SK-N-SH (cell line): ENCODE measurements at regions not wholly inside any gene's neighbourhood (a gene's known extent, or its start where the extent isn't known, plus 50 kb on each side); places are given as distances from the start of the nearest gene placed in this dataset.

Source experiments
- CTCF ChIA-PET: fragments of 300-600, 350-600 bp; formaldehyde crosslinking; extraction: SDS; loops from one replicate; lab custom pipeline; 2021; lab: Yijun Ruan, JAX
- POLR2A ChIA-PET: fragments of 350-600 bp; sonication (Branson Sonifier 250); formaldehyde crosslinking; extraction: SDS; loops from one replicate; lab custom pipeline; 2020; ENCODE audit warnings: antibody characterized with exemption, inconsistent platforms; lab: Yijun Ruan, JAX
- DNase-seq: peaks from one replicate; pipeline ENCODE4 v3.0.0; 2012
- H2AFZ ChIP-seq: fragments of 200-600 bp; sonication (generic); 2 replicates; pipeline ENCODE4 v1.8.1; 2016; ENCODE audit warnings: antibody characterized with exemption, mild to moderate bottlenecking, low read depth
- H3F3A ChIP-seq: fragments of 200-600 bp; sonication (generic); replicated peaks from 2 replicates; pipeline ENCODE3; 2016; ENCODE audit warnings: antibody characterized with exemption, mild to moderate bottlenecking; ENCODE audit not compliant: insufficient read depth
- H3K27ac ChIP-seq, 2 experiments: fragments of 200-500 bp in 1 of 2; fragments of 200-600 bp in 1 of 2; sonication (Bioruptor generic) in 1 of 2; sonication (generic), shearing (Covaris generic) in 1 of 2; 2 replicates each; pipeline versions ENCODE4 v1.5.1 to v1.6.1; 2014 to 2016; ENCODE audit warnings: low read depth in 2 of 2, inconsistent platforms in 1 of 2, low read length in 1 of 2, mild to moderate bottlenecking in 1 of 2, mixed read lengths in 1 of 2
- H3K27me3 ChIP-seq: fragments of 200-600 bp; sonication (generic), shearing (Covaris generic); 2 replicates; pipeline ENCODE4 v1.6.1; 2016; ENCODE audit warnings: mixed run types; ENCODE audit not compliant: insufficient read depth
- H3K36me3 ChIP-seq, 2 experiments: fragments of 200-500 bp in 1 of 2; fragments of 200-600 bp in 1 of 2; sonication (Bioruptor generic) in 1 of 2; sonication (generic) in 1 of 2; replicated peaks in 1 of 2; 2 replicates each; pipeline versions ENCODE3 to v1.5.1; 2014 to 2016; ENCODE audit warnings: low read length in 1 of 2, mild to moderate bottlenecking in 1 of 2; ENCODE audit not compliant: insufficient read depth in 2 of 2, control insufficient read depth in 1 of 2
- H3K4me1 ChIP-seq, 2 experiments: fragments of 200-500 bp in 1 of 2; fragments of 200-600 bp in 1 of 2; sonication (Bioruptor generic) in 1 of 2; sonication (generic), shearing (Covaris generic) in 1 of 2; 2 replicates each; pipeline versions ENCODE4 v1.5.1 to v1.6.1; 2014 to 2016; ENCODE audit warnings: low read depth in 1 of 2, low read length in 1 of 2, mixed run types in 1 of 2; ENCODE audit not compliant: insufficient read depth in 2 of 2, control insufficient read depth in 1 of 2
- H3K4me2 ChIP-seq: fragments of 200-600 bp; sonication (generic), shearing (Covaris generic); 2 replicates; pipeline ENCODE4 v1.6.1; 2017; ENCODE audit warnings: mixed run types
- H3K4me3 ChIP-seq, 2 experiments: fragments of 200-500 bp in 1 of 2; fragments of 200-600 bp in 1 of 2; sonication (Bioruptor generic) in 1 of 2; sonication (generic), shearing (Covaris generic) in 1 of 2; 2 replicates each; pipeline versions ENCODE4 v1.5.1 to v1.8.1; 2014 to 2016; ENCODE audit warnings: low read depth in 2 of 2, inconsistent platforms in 1 of 2, low read length in 1 of 2, mild to moderate bottlenecking in 1 of 2, mixed read lengths in 1 of 2, moderate library complexity in 1 of 2
- H3K79me2 ChIP-seq: fragments of 200-600 bp; sonication (generic); 2 replicates; pipeline ENCODE4 v1.8.1; 2017; ENCODE audit warnings: mild to moderate bottlenecking; ENCODE audit not compliant: insufficient read depth
- H3K9ac ChIP-seq: fragments of 200-600 bp; sonication (generic); 2 replicates; pipeline ENCODE4 v1.6.1; 2017; ENCODE audit warnings: mixed run types
- H3K9me2 ChIP-seq: fragments of 200-600 bp; sonication (generic); 2 replicates; pipeline ENCODE4 v1.6.1; 2017; ENCODE audit warnings: mixed run types
- H3K9me3 ChIP-seq: fragments of 200-600 bp; sonication (generic); 2 replicates; pipeline ENCODE4 v1.6.1; 2017; ENCODE audit warnings: mixed run types, mild to moderate bottlenecking, moderate library complexity
- H4K20me1 ChIP-seq: fragments of 200-600 bp; sonication (generic); 2 replicates; pipeline ENCODE4 v1.6.1; 2017; ENCODE audit warnings: mild to moderate bottlenecking, mixed run types; ENCODE audit not compliant: insufficient read depth
- ELF1 ChIP-seq: IDR thresholded peaks from 2 replicates; pipeline ENCODE4 v1.4.0; 2012
- EP300 ChIP-seq, 2 experiments: IDR thresholded peaks; 2 replicates each; pipeline versions ENCODE4 v1.4.0 to v1.6.1; 2012; ENCODE audit warnings: borderline replicate concordance in 1 of 2, low read depth in 1 of 2, low read length in 1 of 2
- EZH2phosphoT487 ChIP-seq: fragments of 200-600 bp; sonication (generic); IDR thresholded peaks from 2 replicates; pipeline ENCODE4 v1.6.1; 2017; ENCODE audit warnings: low read depth, mixed run types, mild to moderate bottlenecking, antibody characterized with exemption, moderate library complexity, borderline replicate concordance
- FOSL2 ChIP-seq: IDR thresholded peaks from 2 replicates; pipeline ENCODE4 v1.4.0; 2012; ENCODE audit warnings: low read depth, mild to moderate bottlenecking, moderate library complexity, borderline replicate concordance
- IRF3 ChIP-seq: fragments of 150-350 bp; IDR thresholded peaks from 2 replicates; pipeline ENCODE4 v1.6.1; 2016; ENCODE audit warnings: mild to moderate bottlenecking, low read depth, low read length
- JUND ChIP-seq: IDR thresholded peaks from 2 replicates; pipeline ENCODE4 v1.4.0; 2012
- MXI1 ChIP-seq: IDR thresholded peaks from 2 replicates; pipeline ENCODE4 v1.6.1; 2012; ENCODE audit warnings: mild to moderate bottlenecking, low read depth, low read length, improper control_type of control experiment
- NFIC ChIP-seq: IDR thresholded peaks from 2 replicates; pipeline ENCODE4 v1.4.0; 2012; ENCODE audit warnings: borderline replicate concordance
- NRF1 ChIP-seq: IDR thresholded peaks from 2 replicates; pipeline ENCODE4 v1.6.1; 2012; ENCODE audit warnings: low read depth, mild to moderate bottlenecking, low read length
- PBX3 ChIP-seq: IDR thresholded peaks from 2 replicates; pipeline ENCODE4; 2012
- RXRA ChIP-seq: IDR thresholded peaks from 2 replicates; pipeline ENCODE4 v1.4.0; 2012; ENCODE audit warnings: low read depth, mild to moderate bottlenecking, borderline replicate concordance
- TAF1 ChIP-seq: IDR thresholded peaks from 2 replicates; pipeline ENCODE4 v1.6.1; 2012; ENCODE audit warnings: low read depth, mild to moderate bottlenecking, low read length, moderate library complexity, borderline replicate concordance
- TCF12 ChIP-seq: IDR thresholded peaks from 2 replicates; pipeline ENCODE4 v1.4.0; 2012
- TEAD4 ChIP-seq: IDR thresholded peaks from 2 replicates; pipeline ENCODE4 v1.4.0; 2012; ENCODE audit warnings: mild to moderate bottlenecking, borderline replicate concordance; ENCODE audit not compliant: insufficient read depth
- USF1 ChIP-seq: IDR thresholded peaks from 2 replicates; pipeline ENCODE4 v1.4.0; 2012; ENCODE audit warnings: low read depth, borderline replicate concordance
- WGBS: methylation state at CpG from one replicate; pipeline ENCODE4 v1.1.6; 2017; ENCODE audit warnings: low lambda C conversion rate; 5-methylcytosine and 5-hydroxymethylcytosine counted together
- TF ChIP-seq, protein P1 (sequence below): IDR thresholded peaks from 2 replicates; pipeline ENCODE4 v1.4.0; 2012; ENCODE audit warnings: low read depth
- TF ChIP-seq, protein P2 (sequence below): fragments of 150-350 bp; IDR thresholded peaks from 2 replicates; pipeline ENCODE4 v1.6.1; 2017; ENCODE audit warnings: antibody characterized with exemption, low read length, low read depth, borderline replicate concordance

DNA sequence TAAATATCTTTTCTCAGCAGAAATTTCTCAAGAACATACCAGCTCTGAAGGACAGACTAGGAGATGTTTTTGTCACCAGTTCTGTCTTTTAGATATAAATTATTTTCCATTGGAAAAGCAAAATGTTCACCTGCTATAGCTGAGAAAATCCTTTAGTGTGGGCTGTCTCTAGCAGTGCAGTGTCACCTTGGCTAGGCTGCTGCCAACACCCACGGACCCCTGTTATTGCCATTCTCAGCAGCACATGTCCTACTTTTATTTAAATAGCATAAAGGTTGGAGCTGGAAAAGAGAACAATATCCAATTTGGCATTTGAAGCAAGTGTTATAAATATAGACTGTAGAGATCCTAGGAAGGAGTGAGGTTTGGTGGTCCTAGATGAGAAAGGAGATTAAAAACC lies 156.4 kb downstream of the TPH2 start:
- Histone ChIP-seq H3K79me2 (no peaks in the 10 kb centered on the region), H3K4me1 (no peaks in the 10 kb centered on the region), H3K9me3 (no peaks in the 10 kb centered on the region), H3K36me3 (no peaks in the 10 kb centered on the region), H3F3A (no peaks in the 10 kb centered on the region), H3K4me2 (no peak overlapping the region), H3K27me3 (no peaks in the 10 kb centered on the region), H3K27ac (no peak overlapping the region), H3K9ac (no peak overlapping the region), H2AFZ (no peak overlapping the region), H4K20me1 (no peaks in the 10 kb centered on the region), H3K9me2 (no peaks in the 10 kb centered on the region), H3K4me3 (no peak overlapping the region)
- WGBS: 0% methylated on average over 1 of the region's 1 CpG
- POLR2A ChIA-PET: no interaction called here
- CTCF ChIA-PET: interaction anchor here (1.1 kb wide), 1 partner anchor 10 kb away, joined by 3 read pairs; no protein-coding TSS in a partner anchor
- no peak for DNase-seq
- no peak for TF ChIP-seq EZH2phosphoT487
- TF ChIP-seq ELF1: no peak
- no peak for TF ChIP-seq NRF1
- TF ChIP-seq, protein P1, sequence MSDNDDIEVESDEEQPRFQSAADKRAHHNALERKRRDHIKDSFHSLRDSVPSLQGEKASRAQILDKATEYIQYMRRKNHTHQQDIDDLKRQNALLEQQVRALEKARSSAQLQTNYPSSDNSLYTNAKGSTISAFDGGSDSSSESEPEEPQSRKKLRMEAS: no peak
- no peak for TF ChIP-seq NFIC
- TF ChIP-seq JUND: no peak
- TF ChIP-seq TEAD4: no peak

DNA sequence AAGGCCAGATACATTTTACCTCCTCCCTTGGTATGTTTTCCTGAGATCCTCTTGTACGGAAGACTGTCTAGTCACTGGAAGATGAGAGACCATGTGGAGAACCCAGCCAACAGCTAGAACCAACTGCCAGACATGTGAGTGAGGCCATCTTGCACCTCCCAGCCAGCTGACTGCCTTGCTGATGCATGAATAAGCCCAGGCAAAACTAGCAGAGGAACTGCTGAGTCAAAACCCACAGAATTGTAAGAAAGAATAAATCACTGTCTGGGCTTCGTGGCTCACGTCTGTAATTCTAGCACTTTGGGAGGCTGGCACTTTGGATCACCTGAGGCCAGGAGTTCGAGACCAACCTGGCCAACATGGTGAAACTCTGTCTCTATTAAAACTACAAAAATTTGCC lies 160.0 kb downstream of the TPH2 start:
- no peaks in the 10 kb centered on the region for H3K79me2 ChIP-seq
- no peaks in the 10 kb centered on the region for H3K27me3 ChIP-seq
- no peaks in the 10 kb centered on the region for H3K9me3 ChIP-seq
- H3F3A ChIP-seq: no peaks in the 10 kb centered on the region
- H4K20me1 ChIP-seq: no peaks in the 10 kb centered on the region
- H3K36me3 ChIP-seq: no peaks in the 10 kb centered on the region
- H3K9ac ChIP-seq: no peak overlapping the region
- no peak for TF ChIP-seq TCF12
- TF ChIP-seq MXI1: no peak
- TF ChIP-seq, protein P2, sequence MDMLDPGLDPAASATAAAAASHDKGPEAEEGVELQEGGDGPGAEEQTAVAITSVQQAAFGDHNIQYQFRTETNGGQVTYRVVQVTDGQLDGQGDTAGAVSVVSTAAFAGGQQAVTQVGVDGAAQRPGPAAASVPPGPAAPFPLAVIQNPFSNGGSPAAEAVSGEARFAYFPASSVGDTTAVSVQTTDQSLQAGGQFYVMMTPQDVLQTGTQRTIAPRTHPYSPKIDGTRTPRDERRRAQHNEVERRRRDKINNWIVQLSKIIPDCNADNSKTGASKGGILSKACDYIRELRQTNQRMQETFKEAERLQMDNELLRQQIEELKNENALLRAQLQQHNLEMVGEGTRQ: no peak
- no peak for TF ChIP-seq IRF3
- TF ChIP-seq PBX3: no peak
- TF ChIP-seq TAF1: no peak
- TF ChIP-seq EP300 (IDR thresholded peaks at IDR 0.05; ENCODE audit: borderline replicate concordance in 1 of 2, low read depth in 1 of 2, low read length in 1 of 2): no peak
- no peak for TF ChIP-seq USF1
- TF ChIP-seq, protein P1: no peak
- no peak for TF ChIP-seq FOSL2
- TF ChIP-seq JUND: no peak
- TF ChIP-seq EZH2phosphoT487: no peak
- no peak for TF ChIP-seq NRF1
- TF ChIP-seq RXRA: no peak
- no peak for TF ChIP-seq ELF1
- no peak overlapping the region for H2AFZ ChIP-seq
- H3K9me2 ChIP-seq: no peaks in the 10 kb centered on the region
- no peak overlapping the region for H3K4me2 ChIP-seq
- no peak for DNase-seq
- no peaks in the 10 kb centered on the region for H3K4me1 ChIP-seq
- ChIA-PET CTCF (no interaction called here), POLR2A (no interaction called here)
- 35% methylated on average over 4 of the region's 4 CpGs for WGBS
- H3K27ac ChIP-seq: no peak overlapping the region
- no peak overlapping the region for H3K4me3 ChIP-seq
